GM12878 (cell line): ENCODE measurements at regions not wholly inside any gene's neighbourhood (a gene's known extent, or its start where the extent isn't known, plus 50 kb on each side); places are given as distances from the start of the nearest gene placed in this dataset.

Experiments
- ATAC-seq: fragments of 200-7000 bp; cut with Tn5 transposase; 3 replicates; pipeline ENCODE4 v1.9.1; 2020; ENCODE audit warnings: mild to moderate bottlenecking, moderate library complexity
- BruUV-seq: library from RNA; stranded (reverse); fragments of 400-500 nt; replicated peaks from 2 replicates; lab custom pipeline; 2021; lab: Mats Ljungman, UMichigan
- CTCF ChIA-PET: fragments of 300-600 bp; sonication (Branson Sonifier 250); formaldehyde crosslinking; extraction: SDS; loops from one replicate; lab custom pipeline; 2021; ENCODE audit warnings: inconsistent platforms; lab: Yijun Ruan, JAX
- POLR2A ChIA-PET: fragments of 350-600 bp; formaldehyde crosslinking; extraction: SDS; loops from one replicate; lab custom pipeline; 2021; ENCODE audit warnings: inconsistent platforms; lab: Charles Lee
- RAD21 ChIA-PET: fragments of 300-600 bp; sonication (Branson Sonifier 250); formaldehyde crosslinking; loops from one replicate; lab custom pipeline; 2023; ENCODE audit warnings: antibody characterized with exemption; ENCODE audit not compliant: unreplicated experiment; lab: Charles Lee
- SMC1A ChIA-PET: fragments of 300-600 bp; sonication (Branson Sonifier 250); formaldehyde crosslinking; loops from one replicate; lab custom pipeline; 2023; ENCODE audit not compliant: unreplicated experiment, uncharacterized antibody; lab: Charles Lee
- DNase-seq: peaks from one replicate; pipeline ENCODE4 v3.0.0-alpha.2; 2011; ENCODE audit warnings: low read depth, low spot score
- FAIRE-seq: peaks from 3 replicates; lab custom pipeline; 2011; peaks lifted over from hg19 to GRCh38; lab: Jason Lieb, UNC
- H2AFZ ChIP-seq: 2 replicates; pipeline ENCODE4 v1.6.0; 2011; ENCODE audit warnings: low read depth, low read length, control low read depth; ENCODE audit not compliant: control insufficient read depth
- H3K27ac ChIP-seq: 2 replicates; pipeline ENCODE4 v1.5.1; 2011; ENCODE audit warnings: control low read depth; ENCODE audit not compliant: control insufficient read depth, insufficient read depth
- H3K27me3 ChIP-seq, 2 experiments: replicated peaks in 1 of 2; 2 replicates each; pipeline versions ENCODE4 v1.6.0 to v1.6.1; 2011; ENCODE audit warnings: low read length in 1 of 2; ENCODE audit not compliant: control insufficient read depth in 2 of 2, insufficient read depth in 2 of 2
- H3K36me3 ChIP-seq, 2 experiments: 2 replicates each; pipeline ENCODE4 v1.5.1; 2011; ENCODE audit warnings: low read length in 1 of 2; ENCODE audit not compliant: control insufficient read depth in 2 of 2, insufficient read depth in 2 of 2
- H3K4me1 ChIP-seq: 2 replicates; pipeline ENCODE4 v1.6.1; 2011; ENCODE audit warnings: mild to moderate bottlenecking, low read length, moderate library complexity, mixed read lengths; ENCODE audit not compliant: control insufficient read depth, insufficient read depth
- H3K4me2 ChIP-seq: 2 replicates; pipeline ENCODE4 v1.6.0; 2011; ENCODE audit warnings: control low read depth; ENCODE audit not compliant: control insufficient read depth, insufficient read depth
- H3K4me3 ChIP-seq: fragments of 200-600 bp; sonication (generic); 2 replicates; pipeline ENCODE4 v1.5.1; 2016
- H3K79me2 ChIP-seq: 2 replicates; pipeline ENCODE4 v1.6.0; 2011; ENCODE audit warnings: low read length; ENCODE audit not compliant: control insufficient read depth, insufficient read depth
- H3K9ac ChIP-seq: 2 replicates; pipeline ENCODE4 v1.8.0; 2011; ENCODE audit warnings: low read length, control low read depth, mixed read lengths; ENCODE audit not compliant: control insufficient read depth, insufficient read depth
- H3K9me3 ChIP-seq: replicated peaks from 3 replicates; pipeline ENCODE4 v1.5.1; 2011; ENCODE audit warnings: mild to moderate bottlenecking, low read length; ENCODE audit not compliant: control insufficient read depth, insufficient read depth
- H4K20me1 ChIP-seq: 2 replicates; pipeline ENCODE4 v1.6.0; 2011; ENCODE audit not compliant: control insufficient read depth, insufficient read depth
- ATF7 ChIP-seq: fragments of 450-650 bp; IDR thresholded peaks from 2 replicates; pipeline ENCODE4 v1.6.1; 2016; ENCODE audit warnings: low read depth, mild to moderate bottlenecking
- CBX3 ChIP-seq: fragments of 200-600 bp; sonication (generic); IDR thresholded peaks from 2 replicates; pipeline ENCODE4 v1.6.1; 2016; ENCODE audit warnings: low read depth, borderline replicate concordance
- E2F4 ChIP-seq: IDR thresholded peaks from 2 replicates; pipeline ENCODE4 v1.6.1; 2012; ENCODE audit warnings: low read depth, low read length, improper control_type of control experiment
- ESRRA ChIP-seq: IDR thresholded peaks from 2 replicates; pipeline ENCODE4 v1.6.1; 2012; ENCODE audit warnings: mild to moderate bottlenecking, low read length, improper control_type of control experiment
- GABPA ChIP-seq: IDR thresholded peaks from 2 replicates; pipeline ENCODE4 v1.6.1; 2014; ENCODE audit warnings: antibody characterized with exemption, low read depth, mild to moderate bottlenecking, inconsistent platforms
- MEF2A ChIP-seq: IDR thresholded peaks from 2 replicates; pipeline ENCODE4 v1.6.1; 2011; ENCODE audit warnings: low read depth, mild to moderate bottlenecking, low read length, moderate library complexity; ENCODE audit not compliant: insufficient read depth
- MLLT1 ChIP-seq: fragments of 450-650 bp; IDR thresholded peaks from 2 replicates; pipeline ENCODE4 v1.6.1; 2016; ENCODE audit warnings: mild to moderate bottlenecking
- NR2C1 ChIP-seq: fragments of 450-650 bp; IDR thresholded peaks from 2 replicates; pipeline ENCODE4 v1.6.1; 2017; ENCODE audit warnings: antibody characterized with exemption, mild to moderate bottlenecking, moderate library complexity
- NR2C2 ChIP-seq: IDR thresholded peaks from 2 replicates; pipeline ENCODE4 v1.6.1; 2011; ENCODE audit warnings: borderline replicate concordance, low read depth; ENCODE audit not compliant: control insufficient read depth, insufficient read length
- PAX8 ChIP-seq: fragments of 450-650 bp; IDR thresholded peaks from 2 replicates; pipeline ENCODE4 v1.6.1; 2017; ENCODE audit warnings: mild to moderate bottlenecking, moderate library complexity
- POLR2AphosphoS2 ChIP-seq: IDR thresholded peaks from 2 replicates; pipeline ENCODE4 v1.6.1; 2011; ENCODE audit warnings: low read depth, mild to moderate bottlenecking, low read length, improper control_type of control experiment, moderate library complexity
- TCF7 ChIP-seq: IDR thresholded peaks from 2 replicates; pipeline ENCODE4 v1.6.1; 2014; ENCODE audit warnings: antibody characterized with exemption, borderline replicate concordance
- ZNF622 ChIP-seq: fragments of 450-650 bp; IDR thresholded peaks from 2 replicates; pipeline ENCODE4 v1.6.1; 2017; ENCODE audit warnings: mild to moderate bottlenecking, inconsistent platforms
- ZZZ3 ChIP-seq: IDR thresholded peaks from 2 replicates; pipeline ENCODE4 v1.6.1; 2011; ENCODE audit warnings: low read depth; ENCODE audit not compliant: control insufficient read depth, insufficient read length
- WGBS: methylation state at CpG from one replicate; pipeline ENCODE4 v1.1.6; 2016; ENCODE audit warnings: low lambda C conversion rate; ENCODE audit not compliant: insufficient replicate concordance, insufficient coverage; ENCODE audit errors: missing lambda C conversion rate; 5-methylcytosine and 5-hydroxymethylcytosine counted together
- in situ Hi-C: fragments of 300-500 bp; cut with MboI; formaldehyde crosslinking; loops from 9 replicates; pipeline ENCODE4 v1.14.3; 2018; ENCODE audit warnings: mixed read lengths
- intact Hi-C: fragments of 100-400 bp; cut with micrococcal nuclease; formaldehyde crosslinking; loops from one replicate; pipeline ENCODE4 v1.14.2; 2022; ENCODE audit not compliant: unreplicated experiment
- TF ChIP-seq, protein P1 (sequence below): fragments of 450-650 bp; IDR thresholded peaks from 2 replicates; pipeline ENCODE4 v1.6.1; 2017; ENCODE audit warnings: low read depth, mild to moderate bottlenecking, moderate library complexity

DNA sequence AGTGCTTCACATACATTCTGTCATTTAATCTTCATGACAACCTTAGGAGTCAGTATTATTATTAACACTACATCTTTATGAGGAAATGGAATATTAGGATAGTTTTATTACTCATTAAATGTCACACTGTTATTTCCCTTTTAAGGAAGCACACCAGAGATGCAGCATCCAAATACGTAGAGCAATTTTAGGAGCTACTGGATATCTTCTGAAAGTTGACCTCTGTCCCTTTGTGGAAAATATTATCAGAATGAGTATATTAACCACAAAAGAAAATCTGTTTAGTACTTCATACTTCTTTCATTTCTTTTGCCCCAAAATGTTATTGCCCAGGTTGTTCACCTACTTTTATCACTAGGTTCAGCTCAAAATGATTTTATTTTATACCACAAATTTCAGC is 72.9 kb upstream of the APCDD1 start (continued):
- TF ChIP-seq E2F4 (no peak), MEF2A (no peak), POLR2AphosphoS2 (no peak), TCF7 (no peak), NR2C2 (no peak)
- TF ChIP-seq, all 136 proteins: peak for 0

DNA sequence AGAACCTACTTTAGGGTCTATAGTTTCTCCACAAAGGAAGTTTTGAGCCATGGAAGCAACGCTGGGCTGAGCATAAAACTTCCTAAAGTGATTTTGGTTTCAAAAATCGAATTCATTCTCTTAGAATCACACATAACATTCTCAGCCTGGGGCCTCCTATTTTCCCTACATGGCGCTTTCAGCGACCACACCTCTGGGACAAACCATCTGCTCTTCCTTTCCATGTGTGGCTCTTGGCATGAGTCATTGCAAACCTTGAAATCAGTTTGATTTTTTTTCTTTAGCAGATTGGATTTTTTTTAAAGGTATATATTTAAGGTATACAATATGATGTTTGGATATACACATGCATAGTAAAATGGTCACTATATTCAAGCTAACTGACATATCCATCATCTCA is 72.5 kb upstream of the APCDD1 start:
- ChIA-PET CTCF (no interaction called here), RAD21 (no interaction called here), POLR2A (no interaction called here), SMC1A (no interaction called here)
- intact Hi-C loops (no loop called here), in situ Hi-C loops (no loop called here)
- no TSS peak for BruUV-seq
- Histone ChIP-seq H3K36me3 (no peaks in the 10 kb centered on the region), H3K4me3 (no peak overlapping the region), H3K9me3 (no peaks in the 10 kb centered on the region), H3K27me3 (no peaks in the 10 kb centered on the region; a peak in 2 of 4 replicates), H2AFZ (no peak overlapping the region), H3K9ac (no peak overlapping the region), H3K79me2 (no peaks in the 10 kb centered on the region), H3K4me2 (no peak overlapping the region), H3K4me1 (no peaks in the 10 kb centered on the region), H4K20me1 (no peaks in the 10 kb centered on the region), H3K27ac (no peak overlapping the region)
- DNase-seq (no peak), FAIRE-seq (no peak), ATAC-seq (no peak)
- no peak for TF ChIP-seq PAX8
- WGBS, result 36% methylated on average over 4 of the region's 4 CpGs

DNA sequence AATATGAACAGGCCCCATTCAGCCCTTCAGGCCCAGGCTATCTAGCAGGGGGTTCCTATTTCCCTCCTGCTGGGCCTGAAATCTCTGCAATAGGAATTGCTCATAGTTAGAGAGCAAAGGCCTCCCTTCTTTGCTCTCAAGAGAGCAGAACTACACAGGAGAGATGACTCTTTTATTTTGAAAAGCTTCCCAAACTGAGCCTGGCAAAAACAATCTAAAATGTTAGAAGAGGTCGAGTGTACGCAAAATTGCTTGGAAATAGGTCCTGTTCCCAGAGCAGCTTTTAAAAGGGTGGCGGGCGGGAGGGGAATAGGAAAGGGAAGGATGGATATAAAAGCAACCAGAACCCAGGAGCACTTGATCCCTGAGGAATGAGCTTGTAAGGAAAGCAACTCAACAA is 68.4 kb upstream of the APCDD1 start:
- no peak for DNase-seq
- POLR2A ChIA-PET, result no interaction called here
- ATAC-seq, result no peak
- no peak overlapping the region for H3K9ac ChIP-seq
- peaks cover under 1% of the 10 kb centered on the region; the same call in 1 of the 2 replicates for H3K4me1 ChIP-seq
- WGBS, result 86% methylated on average over 4 of the region's 4 CpGs
- no peak overlapping the region for H3K27ac ChIP-seq
- in situ Hi-C loops, result no loop called here
- intact Hi-C loops, result no loop called here
- no TSS peak for BruUV-seq
- H3K79me2 ChIP-seq, result no peaks in the 10 kb centered on the region
- SMC1A ChIA-PET, result no interaction called here
- H3K4me2 ChIP-seq, result no peak overlapping the region
- CTCF ChIA-PET, result no interaction called here
- RAD21 ChIA-PET, result no interaction called here
- no peaks in the 10 kb centered on the region; a peak in 1 of 4 replicates for H3K27me3 ChIP-seq
- no peak overlapping the region for H2AFZ ChIP-seq
- no peak for FAIRE-seq
- H3K4me3 ChIP-seq, result no peak overlapping the region
- H3K36me3 ChIP-seq, result no peaks in the 10 kb centered on the region
- no peaks in the 10 kb centered on the region; the same call in 2 of the 3 replicates for H3K9me3 ChIP-seq
- no peaks in the 10 kb centered on the region for H4K20me1 ChIP-seq
- TF ChIP-seq, protein P1, sequence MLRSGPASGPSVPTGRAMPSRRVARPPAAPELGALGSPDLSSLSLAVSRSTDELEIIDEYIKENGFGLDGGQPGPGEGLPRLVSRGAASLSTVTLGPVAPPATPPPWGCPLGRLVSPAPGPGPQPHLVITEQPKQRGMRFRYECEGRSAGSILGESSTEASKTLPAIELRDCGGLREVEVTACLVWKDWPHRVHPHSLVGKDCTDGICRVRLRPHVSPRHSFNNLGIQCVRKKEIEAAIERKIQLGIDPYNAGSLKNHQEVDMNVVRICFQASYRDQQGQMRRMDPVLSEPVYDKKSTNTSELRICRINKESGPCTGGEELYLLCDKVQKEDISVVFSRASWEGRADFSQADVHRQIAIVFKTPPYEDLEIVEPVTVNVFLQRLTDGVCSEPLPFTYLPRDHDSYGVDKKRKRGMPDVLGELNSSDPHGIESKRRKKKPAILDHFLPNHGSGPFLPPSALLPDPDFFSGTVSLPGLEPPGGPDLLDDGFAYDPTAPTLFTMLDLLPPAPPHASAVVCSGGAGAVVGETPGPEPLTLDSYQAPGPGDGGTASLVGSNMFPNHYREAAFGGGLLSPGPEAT, result no peak
- TF ChIP-seq ESRRA (no peak), NR2C1 (no peak), CBX3 (no peak), GABPA (no peak), ZNF622 (no peak), ATF7 (no peak), ZZZ3 (no peak), MLLT1 (no peak)
